B cell (primary cell): ENCODE measurements at regions not wholly inside any gene's neighbourhood (a gene's known extent, or its start where the extent isn't known, plus 50 kb on each side); places are given as distances from the start of the nearest gene placed in this dataset.

Experiments
- ATAC-seq: fragments of 200-7000 bp; cut with Tn5 transposase; one replicate; pipeline ENCODE4 v1.10.0; 2021; ENCODE audit warnings: low read depth, mild to moderate bottlenecking, moderate number of reproducible peaks, moderate library complexity
- CTCF ChIA-PET: fragments of 350-600 bp; sonication (Branson Sonifier 250); formaldehyde crosslinking; loops from one replicate; lab custom pipeline; 2021; ENCODE audit warnings: antibody characterized with exemption, inconsistent platforms; lab: Charles Lee
- POLR2A ChIA-PET: fragments of 350-600 bp; sonication (Branson Sonifier 250); formaldehyde crosslinking; loops from one replicate; lab custom pipeline; 2021; ENCODE audit warnings: antibody characterized with exemption; lab: Charles Lee
- DNase-seq: peaks from one replicate; pipeline ENCODE4 v3.0.0; 2013
- H2AFZ ChIP-seq: 2 replicates; pipeline ENCODE4 v1.6.1; 2012; ENCODE audit warnings: mild to moderate bottlenecking, low read depth, low read length; ENCODE audit not compliant: insufficient read depth, poor library complexity, severe bottlenecking
- H3K27ac ChIP-seq, 2 donors: 1 replicate in 1 of 2; 2 replicates in 1 of 2; pipeline ENCODE4 v1.5.1; 2012 to 2013; ENCODE audit warnings: low read length in 2 of 2, mild to moderate bottlenecking in 2 of 2, moderate library complexity in 1 of 2
- H3K27me3 ChIP-seq, 4 experiments: fragments of 200-600 bp in 1 of 4; sonication (generic) in 1 of 4; replicated peaks in 1 of 4; 1 replicate in 2 of 4; 2 replicates in 2 of 4; pipeline versions ENCODE4 v1.6.1 to v1.7.0; 2013 to 2016; ENCODE audit warnings: low read length in 3 of 4, mild to moderate bottlenecking in 2 of 4, mixed read lengths in 1 of 4, moderate library complexity in 1 of 4; ENCODE audit not compliant: insufficient read depth in 4 of 4, control insufficient read depth in 3 of 4; ENCODE audit errors: control extremely low read depth in 1 of 4
- H3K36me3 ChIP-seq, 2 experiments: replicated peaks in 1 of 2; 1 replicate in 1 of 2; 2 replicates in 1 of 2; pipeline versions ENCODE4 v1.6.1 to v1.7.1; 2013; ENCODE audit warnings: low read length in 1 of 2; ENCODE audit not compliant: insufficient read depth in 2 of 2, control insufficient read depth in 1 of 2; ENCODE audit errors: control extremely low read depth in 1 of 2, extremely low read depth in 1 of 2
- H3K4me1 ChIP-seq, 2 donors: fragments of 200-600 bp in 1 of 2; sonication (generic) in 1 of 2; 1 replicate in 1 of 2; 2 replicates in 1 of 2; pipeline versions ENCODE4 v1.5.1 to v1.6.1; 2013 to 2017; ENCODE audit warnings: low read length in 2 of 2; ENCODE audit not compliant: control insufficient read depth in 2 of 2, insufficient read depth in 2 of 2
- H3K4me2 ChIP-seq: replicated peaks from 2 replicates; pipeline ENCODE3; 2012; ENCODE audit warnings: mild to moderate bottlenecking, low read depth, low read length; ENCODE audit not compliant: poor library complexity, severe bottlenecking
- H3K4me3 ChIP-seq, 5 experiments: fragments of 200-600 bp in 1 of 5; sonication (generic) in 1 of 5; 1 replicate in 3 of 5; 2 replicates in 2 of 5; pipeline versions ENCODE4 v1.5.1 to v1.7.0; 2011 to 2016; ENCODE audit warnings: low read length in 4 of 5, mild to moderate bottlenecking in 4 of 5, low read depth in 2 of 5, control low read depth in 1 of 5, moderate library complexity in 1 of 5; ENCODE audit not compliant: insufficient read depth in 1 of 5; ENCODE audit errors: control extremely low read depth in 1 of 5, extremely low read depth in 1 of 5
- H3K79me2 ChIP-seq: fragments of 200-600 bp; sonication (generic); one replicate; pipeline ENCODE4 v1.6.0; 2016; ENCODE audit warnings: low read length; ENCODE audit not compliant: control insufficient read depth, insufficient read depth
- H3K9ac ChIP-seq: fragments of 200-600 bp; sonication (generic); 2 replicates; pipeline ENCODE4 v1.6.1; 2017; ENCODE audit warnings: mild to moderate bottlenecking, low read length, moderate library complexity
- H3K9me3 ChIP-seq, 3 donors: one replicate each; pipeline versions ENCODE4 v1.6.1 to v1.7.1; 2013; ENCODE audit warnings: low read length in 2 of 3; ENCODE audit not compliant: control insufficient read depth in 2 of 3, insufficient read depth in 1 of 3; ENCODE audit errors: control extremely low read depth in 1 of 3
- H4K20me1 ChIP-seq: 2 replicates; pipeline ENCODE4 v1.6.0; 2012; ENCODE audit warnings: mild to moderate bottlenecking, low read length; ENCODE audit not compliant: insufficient read depth, control insufficient read depth, poor library complexity, severe bottlenecking
- H3K27ac Mint-ChIP-seq: one replicate; pipeline ENCODE4 v1.8.0; 2021; ENCODE audit warnings: mixed read lengths
- H3K27me3 Mint-ChIP-seq: one replicate; pipeline ENCODE4 v1.8.0; 2021; ENCODE audit warnings: mixed read lengths
- H3K4me1 Mint-ChIP-seq: one replicate; pipeline ENCODE4 v1.8.0; 2021; ENCODE audit warnings: mixed read lengths
- H3K4me3 Mint-ChIP-seq: one replicate; pipeline ENCODE4 v1.8.0; 2021; ENCODE audit warnings: mixed read lengths
- H3K9me3 Mint-ChIP-seq: one replicate; pipeline ENCODE4 v1.8.0; 2022; ENCODE audit warnings: mixed read lengths; ENCODE audit not compliant: insufficient read depth
- CTCF ChIP-seq: fragments of 200-600 bp; IDR thresholded peaks from one replicate; pipeline ENCODE4 v1.8.0; 2022; ENCODE audit warnings: antibody characterized with exemption, mild to moderate bottlenecking
- EZH2 ChIP-seq: IDR thresholded peaks from 2 replicates; pipeline ENCODE4 v1.6.1; 2012; ENCODE audit warnings: borderline replicate concordance, low read depth, mild to moderate bottlenecking, moderate library complexity, low read length; ENCODE audit not compliant: insufficient read depth, poor library complexity, severe bottlenecking
- WGBS: methylation state at CpG from one replicate; pipeline ENCODE4 v1.1.5; 2013; ENCODE audit warnings: missing lambda C conversion rate; ENCODE audit not compliant: insufficient coverage; 5-methylcytosine and 5-hydroxymethylcytosine counted together
- intact Hi-C: fragments of 100-400 bp; cut with micrococcal nuclease; formaldehyde crosslinking; loops from one replicate; pipeline ENCODE4 v1.10.0; 2022

GRCh38 chr5:175211956-175212756, 231.8 kb downstream of the DRD1 start:
- TF ChIP-seq CTCF = no peak
- TF ChIP-seq EZH2 = no peak
- Histone ChIP-seq H3K27me3 (no peaks in the 10 kb centered on the region), H3K36me3 (no peaks in the 10 kb centered on the region), H4K20me1 (no peaks in the 10 kb centered on the region), H3K4me2 (no peak overlapping the region), H3K4me1 (no peaks in the 10 kb centered on the region), H2AFZ (no peak overlapping the region), H3K4me3 (no peak overlapping the region), H3K79me2 (no peaks in the 10 kb centered on the region), H3K9ac (no peak overlapping the region), H3K27ac (no peak overlapping the region), H3K9me3 (peaks cover 0 to 5% (median 0%) of the 10 kb centered on the region in 3 donors)
- ChIA-PET POLR2A (no interaction called here), CTCF (no interaction called here)
- ATAC-seq = no peak
- 87% methylated on average over 3 of the region's 8 CpGs for WGBS
- H3K4me1 Mint-ChIP-seq = no peaks in the 10 kb centered on the region
- no peak overlapping the region for H3K4me3 Mint-ChIP-seq
- H3K27me3 Mint-ChIP-seq = peaks cover 7% of the 10 kb centered on the region
- no peak overlapping the region for H3K27ac Mint-ChIP-seq
- no peaks in the 10 kb centered on the region for H3K9me3 Mint-ChIP-seq
- intact Hi-C loops = no loop called here
- DNase-seq = no peak

GRCh38 chr5:175207321-175208040, 236.5 kb downstream of the DRD1 start:
- H3K4me1 ChIP-seq = no peaks in the 10 kb centered on the region
- Mint-ChIP-seq H3K9me3 (no peaks in the 10 kb centered on the region), H3K27me3 (peaks cover 3% of the 10 kb centered on the region), H3K4me1 (no peaks in the 10 kb centered on the region), H3K27ac (no peak overlapping the region), H3K4me3 (no peak overlapping the region)
- no peaks in the 10 kb centered on the region for H3K36me3 ChIP-seq
- no peaks in the 10 kb centered on the region for H3K79me2 ChIP-seq
- ChIA-PET CTCF (no interaction called here), POLR2A (no interaction called here)
- intact Hi-C loops = no loop called here
- H3K27ac ChIP-seq = no peak overlapping the region
- no peak overlapping the region for H3K9ac ChIP-seq
- H3K4me3 ChIP-seq = no peak overlapping the region
- 65% methylated on average over 10 of the region's 18 CpGs for WGBS
- H3K27me3 ChIP-seq = no peaks in the 10 kb centered on the region
- no peaks in the 10 kb centered on the region for H4K20me1 ChIP-seq
- no peak overlapping the region for H2AFZ ChIP-seq
- DNase-seq (no peak), ATAC-seq (no peak)
- peaks cover 0 to 2% (median 0%) of the 10 kb centered on the region in 3 donors for H3K9me3 ChIP-seq
- no peak overlapping the region for H3K4me2 ChIP-seq
- TF ChIP-seq CTCF (no peak), EZH2 (no peak)
